ENCODE measurements at regions not wholly inside any gene's neighbourhood (a gene's known extent, or its start where the extent isn't known, plus 50 kb on each side); places are given as distances from the start of the nearest gene placed in this dataset.

GRCh38 chr7:85423209-85423895 lies 236.5 kb upstream of the SEMA3D start:
- no peak for DNase-seq (ENCODE audit: low read depth)
- TF ChIP-seq CTCF (IDR thresholded peaks at IDR 0.05; ENCODE audit: low read length, missing control alignments) = no peak
- no peak overlapping the region for H3K4me3 ChIP-seq (replicated peaks; ENCODE audit: low read depth, low read length)

GRCh38 chr7:85415743-85416142 lies 228.9 kb upstream of the SEMA3D start:
- DNase-seq (ENCODE audit: low read depth) = no peak
- TF ChIP-seq CTCF (IDR thresholded peaks at IDR 0.05; ENCODE audit: low read length, missing control alignments) = no peak
- H3K4me3 ChIP-seq (replicated peaks; ENCODE audit: low read depth, low read length) = no peak overlapping the region

GRCh38 chr7:85413718-85414117 lies 226.9 kb upstream of the SEMA3D start:
- no peak overlapping the region for H3K4me3 ChIP-seq (replicated peaks; ENCODE audit: low read depth, low read length)
- TF ChIP-seq CTCF (IDR thresholded peaks at IDR 0.05; ENCODE audit: low read length, missing control alignments) = no peak
- no peak for DNase-seq (ENCODE audit: low read depth)

- TF ChIP-seq CTCF (IDR thresholded peaks at IDR 0.05; ENCODE audit: low read length, missing control alignments) = no peak
- no peak for DNase-seq (ENCODE audit: low read depth)
- H3K4me3 ChIP-seq (replicated peaks; ENCODE audit: low read depth, low read length) = no peak overlapping the region
Observed at GRCh38 chr7:85412912-85413311, 226.1 kb upstream of the SEMA3D start.

- TF ChIP-seq CTCF (IDR thresholded peaks at IDR 0.05; ENCODE audit: low read length, missing control alignments) = no peak
- DNase-seq (ENCODE audit: low read depth) = no peak
- no peak overlapping the region for H3K4me3 ChIP-seq (replicated peaks; ENCODE audit: low read depth, low read length)
Observed at GRCh38 chr7:85407391-85407790, 220.5 kb upstream of the SEMA3D start.

- no peak for TF ChIP-seq CTCF (IDR thresholded peaks at IDR 0.05; ENCODE audit: low read length, missing control alignments)
- no peak overlapping the region for H3K4me3 ChIP-seq (replicated peaks; ENCODE audit: low read depth, low read length)
- DNase-seq (ENCODE audit: low read depth) = peak; percentile 1
Observed at GRCh38 chr7:85405016-85405902, 218.4 kb upstream of the SEMA3D start.
